ENCODE measurements at regions not wholly inside any gene's neighbourhood (a gene's known extent, or its start where the extent isn't known, plus 50 kb on each side); places are given as distances from the start of the nearest gene placed in this dataset.

DNA sequence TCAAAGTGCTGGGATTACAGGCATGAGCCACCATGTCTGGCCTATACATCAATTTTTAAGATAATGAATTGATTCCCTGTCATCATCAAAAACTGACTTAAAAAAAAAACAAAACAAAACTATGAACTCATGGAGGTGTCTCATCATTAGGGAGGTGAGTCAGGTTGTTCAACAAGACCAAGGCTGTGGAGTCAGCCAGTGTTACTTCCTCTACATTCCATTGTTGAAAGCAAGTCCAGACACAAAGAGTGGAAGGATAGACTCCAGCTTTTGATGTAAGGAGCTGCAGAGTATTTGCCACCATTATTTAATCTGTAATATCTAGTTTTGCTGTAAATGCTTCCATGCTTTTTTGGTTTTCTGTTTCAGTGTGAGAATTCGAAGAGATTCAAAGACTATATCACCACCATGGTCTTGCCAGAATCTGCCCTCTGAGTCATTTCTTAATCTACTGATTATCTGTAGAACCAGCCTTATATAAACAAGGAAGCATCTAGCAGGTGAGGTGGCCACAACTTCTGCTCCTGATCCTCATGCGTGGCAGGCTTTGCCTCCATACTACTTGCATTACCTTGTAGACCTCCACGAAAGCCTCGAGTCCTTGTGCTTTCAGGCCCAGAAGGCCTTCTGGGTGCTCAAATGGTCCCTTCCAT is 156.1 kb downstream of the FGF1 start:
- no peak for TF ChIP-seq EZH2 (IDR thresholded peaks at IDR 0.05; ENCODE audit: low read length, unreplicated experiment)
- no peak for TF ChIP-seq CTCF (conservative IDR thresholded peaks at IDR 0.05; ENCODE audit: low read depth, low read length)

Data from PC-3 (cell line).